GM19240 (cell line): ENCODE measurements at regions not wholly inside any gene's neighbourhood (a gene's known extent, or its start where the extent isn't known, plus 50 kb on each side); places are given as distances from the start of the nearest gene placed in this dataset.
A peak's percentile ranks its signal among the peaks of the same experiment; 100 is the strongest.

Source experiments
- DNase-seq: peaks from one replicate; pipeline ENCODE4 v3.0.0; 2011; ENCODE audit warnings: low spot score; ENCODE audit not compliant: insufficient read length

- no peak for DNase-seq
These were observed 180.9 kb downstream of the MED10 start for GRCh38 chr5:6197427-6197826.

DNA sequence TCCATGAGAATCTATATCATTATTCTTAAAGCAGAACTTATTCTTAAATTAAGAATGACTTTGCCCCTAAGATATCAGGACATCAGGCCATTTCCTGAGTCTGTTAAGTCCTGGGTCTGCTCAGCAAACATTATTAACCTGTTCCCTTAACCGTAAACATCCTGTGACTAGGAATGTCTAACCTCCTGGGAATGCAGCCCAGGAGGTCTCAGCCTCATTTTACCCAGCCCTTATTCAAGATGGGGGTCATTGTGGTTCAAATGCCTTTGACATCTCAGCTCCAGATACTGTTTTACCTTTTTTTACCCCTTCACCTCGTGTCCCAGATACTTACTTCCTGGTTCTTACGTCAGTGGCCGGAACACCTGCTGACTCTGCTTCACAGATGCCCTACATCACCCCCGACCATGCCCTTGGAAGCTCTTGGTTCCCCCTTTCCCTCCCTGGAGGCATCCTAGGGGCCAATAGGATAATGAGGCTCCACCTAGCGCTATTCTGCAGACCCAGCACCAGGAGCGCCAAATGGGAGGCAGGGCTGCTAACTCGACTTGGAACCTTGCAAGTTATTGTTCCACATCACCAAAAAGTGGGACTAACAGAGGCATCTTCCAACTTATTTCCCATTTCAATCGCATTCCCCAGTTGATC lies 182.5 kb downstream of the MED10 start:
- no peak for DNase-seq

DNA sequence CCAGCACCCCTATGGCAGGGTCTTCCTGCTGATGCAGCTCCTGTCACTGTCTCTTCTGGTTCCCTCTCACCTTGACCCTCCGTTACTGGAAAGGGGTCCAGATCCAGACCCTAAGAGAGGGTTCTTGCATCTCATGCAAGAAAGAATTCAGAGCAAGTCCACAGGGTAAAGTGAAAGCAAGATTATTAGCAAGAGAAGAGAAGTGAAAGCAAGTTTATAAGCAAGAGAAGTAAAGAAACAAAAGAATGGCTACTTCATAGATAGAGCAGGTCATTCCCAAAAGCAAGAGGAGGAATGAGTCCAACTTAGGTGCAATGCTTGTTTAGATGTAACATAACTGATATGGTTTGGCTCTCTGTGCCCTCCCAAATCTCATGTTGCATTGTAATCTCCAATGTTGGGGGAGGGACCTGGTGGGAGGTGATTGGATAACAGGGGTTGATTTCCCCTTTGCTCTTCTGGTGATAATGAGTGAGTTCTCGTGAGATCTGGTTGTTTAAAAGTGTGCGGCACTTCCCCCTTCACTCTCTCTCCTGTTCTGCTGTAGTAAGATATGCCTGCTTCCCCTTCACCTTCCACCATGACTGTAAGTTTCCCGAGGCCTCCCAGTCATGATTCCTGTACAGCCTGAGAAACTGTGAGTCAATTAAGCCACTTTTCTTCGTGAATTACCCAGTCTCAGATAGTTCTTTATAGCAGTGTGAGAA lies 183.3 kb downstream of the MED10 start:
- no peak for DNase-seq

GRCh38 chr5:6194261-6194875 lies 184.0 kb downstream of the MED10 start:
- no peak for DNase-seq

DNA sequence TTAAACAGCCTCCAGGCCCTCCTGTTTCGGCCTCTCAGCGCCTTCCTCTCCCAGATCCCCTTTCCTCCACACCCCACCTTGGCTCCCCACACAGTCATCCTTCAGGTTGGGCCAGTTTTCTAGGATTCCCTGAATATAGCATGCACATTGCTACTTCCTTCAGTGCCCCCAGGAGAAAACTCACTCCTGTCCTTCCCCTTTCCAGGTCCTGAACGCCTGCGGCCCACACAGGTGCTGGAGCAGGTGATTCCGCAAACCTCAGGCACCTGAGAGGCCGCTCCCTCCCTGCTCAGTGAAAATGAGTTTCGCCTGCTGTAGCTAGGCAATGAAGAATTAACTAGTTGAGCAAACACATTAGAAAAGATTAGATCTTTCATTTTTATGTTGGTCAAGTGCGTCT lies 185.0 kb downstream of the MED10 start:
- DNase-seq = no peak

DNA sequence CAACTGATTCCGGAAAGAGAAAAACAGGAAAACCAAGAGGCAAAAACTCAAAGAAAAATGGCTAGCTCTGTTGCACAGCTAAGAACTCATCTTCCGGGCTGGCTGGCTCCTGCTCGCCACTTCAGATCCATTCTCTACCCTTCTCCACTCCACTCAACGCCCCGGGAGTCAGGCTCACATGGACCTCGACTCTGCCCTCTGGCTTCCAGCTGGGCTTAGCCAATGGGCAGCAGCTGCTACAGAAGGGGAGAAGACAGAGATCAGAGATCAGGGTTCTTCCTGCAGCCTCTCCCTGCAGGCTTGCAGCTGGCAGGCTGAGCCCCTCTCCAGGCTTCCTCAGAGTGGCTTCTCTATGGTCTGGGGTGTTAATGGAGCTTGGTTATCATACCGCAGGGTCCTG lies 187.5 kb downstream of the MED10 start:
- DNase-seq = no peak

DNA sequence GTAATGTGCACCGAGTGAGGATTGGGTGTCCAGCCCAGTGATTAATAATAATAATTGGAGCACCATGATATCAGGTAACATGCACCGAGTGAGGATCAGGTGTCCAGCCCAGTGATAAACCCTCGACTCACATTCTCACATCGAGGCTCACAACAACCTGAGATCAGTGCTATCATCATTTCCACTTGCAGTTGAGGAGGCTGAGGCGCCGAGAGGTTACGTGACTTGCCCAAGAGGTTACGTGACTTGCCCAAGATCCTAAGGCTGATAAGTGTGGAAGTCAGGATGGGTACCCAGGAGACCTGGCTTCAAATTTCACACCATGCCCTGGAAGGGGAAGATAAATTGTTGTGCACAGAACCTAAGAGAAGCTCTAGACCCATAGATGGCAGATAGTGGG lies 189.4 kb downstream of the MED10 start:
- DNase-seq = no peak

GRCh38 chr5:6188344-6188743 lies 190.0 kb downstream of the MED10 start:
- peak; percentile 50 for DNase-seq

- no peak for DNase-seq
These were observed 190.8 kb downstream of the MED10 start for GRCh38 chr5:6187501-6187900.

DNA sequence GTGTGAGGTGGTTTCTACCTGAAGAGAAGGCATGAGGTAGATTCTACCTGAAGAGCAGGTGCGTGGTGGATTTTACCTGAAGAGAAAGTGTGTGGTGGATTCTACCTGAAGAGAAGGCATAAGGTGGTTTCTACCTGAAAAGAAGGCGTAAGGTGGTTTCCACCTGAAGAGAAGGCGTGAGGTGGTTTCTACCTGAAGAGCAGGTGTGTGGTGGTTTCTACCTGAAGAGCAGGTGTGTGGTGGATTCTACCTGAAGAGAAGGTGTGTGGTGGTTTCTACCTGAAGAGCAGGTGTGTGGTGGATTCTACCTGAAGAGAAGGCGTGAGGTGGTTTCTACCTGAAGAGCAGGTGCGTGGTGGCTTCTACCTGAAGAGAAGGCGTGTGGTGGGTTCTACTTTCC lies 192.8 kb downstream of the MED10 start:
- no peak for DNase-seq

DNA sequence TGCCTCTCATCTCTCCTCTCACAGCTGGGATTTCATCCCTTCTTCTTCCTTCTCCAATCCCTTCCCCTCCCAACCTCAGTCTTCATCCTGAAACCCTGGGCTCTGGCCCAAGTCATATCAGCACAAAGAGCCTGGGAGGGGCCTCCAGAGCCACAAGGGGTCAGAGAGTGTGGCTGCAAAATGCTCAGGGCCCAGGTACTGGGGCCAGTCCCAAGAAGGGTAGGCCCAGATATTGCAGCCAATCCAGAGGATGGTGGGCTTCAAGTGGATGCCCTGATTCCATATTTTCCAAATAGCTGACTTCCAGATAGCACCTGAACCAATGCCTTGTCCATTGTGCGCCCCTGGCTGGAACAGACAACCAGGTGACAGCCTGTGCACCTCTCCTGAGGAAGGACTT lies 193.9 kb downstream of the MED10 start:
- DNase-seq = no peak

DNA sequence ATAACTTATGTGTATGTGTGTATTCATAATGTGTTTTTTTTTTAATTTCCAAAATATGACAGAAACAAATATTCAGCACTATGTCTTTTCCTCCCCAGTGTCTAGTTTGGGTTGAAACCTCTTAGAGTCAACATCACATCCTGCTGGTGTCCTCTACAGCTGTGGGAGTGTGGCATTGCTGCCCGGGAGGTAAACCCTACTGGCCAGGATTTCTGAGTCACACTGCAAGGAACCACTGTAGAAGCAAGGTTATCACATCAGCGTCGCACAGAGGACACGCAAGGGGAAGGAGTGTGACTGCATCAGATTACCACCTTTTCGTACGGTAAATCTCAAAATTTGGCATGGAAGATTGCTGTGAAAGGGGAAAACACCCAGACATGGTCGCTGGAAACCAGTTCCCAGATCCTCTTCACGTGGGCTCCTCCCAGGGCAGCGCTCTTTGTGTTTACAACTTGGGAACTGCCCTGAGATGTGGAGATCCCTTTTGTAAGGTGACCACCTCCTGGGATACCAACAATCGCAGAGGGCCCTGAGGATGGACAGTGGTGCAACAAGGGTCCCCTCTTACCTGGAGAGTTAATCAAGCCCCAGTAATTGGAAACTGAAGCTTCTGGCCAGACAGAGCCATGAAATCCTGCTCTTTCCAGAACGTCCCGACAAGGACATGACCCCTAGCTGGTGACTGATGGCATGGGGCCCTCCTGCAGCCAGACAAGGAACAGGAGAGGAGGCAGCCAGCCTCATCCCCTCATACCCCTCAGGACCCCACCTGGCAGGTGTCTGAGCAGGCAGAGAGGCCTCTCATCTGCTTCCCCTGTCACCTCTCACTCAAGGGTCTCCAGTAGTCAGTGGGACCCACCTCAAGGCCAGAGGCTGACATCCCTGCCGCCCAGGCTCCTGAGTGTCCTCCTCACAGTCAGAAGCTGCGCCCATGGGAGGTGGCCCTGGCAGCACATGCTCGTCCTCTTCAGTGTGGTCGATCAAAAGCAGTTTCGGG lies 194.7 kb downstream of the MED10 start:
- DNase-seq = no peak

- DNase-seq = no peak
These were observed 196.0 kb downstream of the MED10 start for GRCh38 chr5:6182271-6182815.

- no peak for DNase-seq
These were observed 196.5 kb downstream of the MED10 start for GRCh38 chr5:6181871-6182270.

- no peak for DNase-seq
These were observed 197.1 kb downstream of the MED10 start for GRCh38 chr5:6181147-6181729.

- no peak for DNase-seq
These were observed 198.0 kb downstream of the MED10 start for GRCh38 chr5:6180231-6180872.

- no peak for DNase-seq
These were observed 199.4 kb downstream of the MED10 start for GRCh38 chr5:6178846-6179532.

DNA sequence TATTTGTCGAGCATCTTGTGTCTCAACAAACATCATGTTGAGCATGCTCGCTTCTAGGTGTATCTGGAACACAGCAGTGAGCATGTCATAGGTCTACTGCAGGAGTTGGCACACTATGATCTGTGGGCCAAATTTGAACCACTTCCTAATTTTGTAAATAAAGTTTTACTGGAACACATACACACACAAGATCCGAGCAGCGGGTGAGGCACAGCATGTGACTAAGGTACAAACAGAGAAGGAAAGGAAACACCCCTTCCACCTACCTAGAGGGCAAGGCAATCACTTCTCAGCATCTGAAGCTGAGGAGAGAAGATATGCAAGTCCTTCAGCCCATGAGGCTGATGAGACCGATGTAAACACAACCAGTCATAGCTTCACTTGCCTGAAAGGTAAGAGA lies 200.4 kb downstream of the MED10 start:
- DNase-seq = no peak

- DNase-seq = no peak
These were observed 202.1 kb downstream of the MED10 start for GRCh38 chr5:6176102-6176693.
